ENCODE measurements at regions not wholly inside any gene's neighbourhood (a gene's known extent, or its start where the extent isn't known, plus 50 kb on each side); places are given as distances from the start of the nearest gene placed in this dataset.

DNA sequence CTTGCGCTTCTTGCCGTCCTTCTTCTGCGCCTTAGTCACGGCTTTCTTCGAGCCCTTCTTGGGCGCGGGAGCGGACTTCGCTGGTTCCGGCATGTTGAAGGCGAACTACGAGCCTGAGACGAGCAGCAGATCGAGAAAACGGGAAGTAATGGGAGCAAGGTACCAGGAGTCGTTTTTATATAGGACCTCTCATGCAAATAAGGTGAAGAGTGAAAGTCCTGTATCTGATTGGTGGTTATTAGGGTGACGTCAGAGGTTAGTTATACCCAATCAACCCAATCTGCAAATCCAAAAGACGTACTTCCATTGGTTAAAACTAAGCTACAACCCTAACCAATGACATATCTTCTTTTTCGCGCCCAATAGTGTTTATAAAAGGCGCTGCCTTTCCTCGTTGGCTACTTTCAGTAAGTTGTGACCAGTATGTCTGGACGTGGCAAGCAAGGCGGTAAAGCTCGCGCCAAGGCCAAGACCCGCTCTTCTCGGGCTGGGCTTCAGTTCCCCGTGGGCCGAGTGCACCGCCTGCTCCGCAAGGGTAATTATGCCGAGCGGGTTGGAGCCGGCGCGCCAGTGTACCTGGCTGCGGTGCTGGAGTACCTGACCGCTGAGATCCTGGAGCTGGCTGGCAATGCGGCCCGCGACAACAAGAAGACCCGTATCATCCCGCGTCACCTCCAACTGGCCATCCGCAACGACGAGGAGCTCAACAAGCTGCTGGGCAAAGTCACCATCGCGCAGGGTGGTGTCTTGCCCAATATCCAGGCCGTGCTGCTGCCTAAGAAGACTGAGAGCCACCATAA is 100.6 kb upstream of the PRSS16 start (continued):
- TF ChIP-seq RFX5 (IDR thresholded peaks at IDR 0.05; ENCODE audit: low read depth, low read length) (peak; percentile 57; the same call in 1 of the 2 replicates), ZNF205 (CRISPR knock-in tag; IDR thresholded peaks at IDR 0.05) (peak; percentile 98), ZNF407 (CRISPR knock-in tag; IDR thresholded peaks at IDR 0.05; ENCODE audit: not compliant biosample characterization) (no peak), POLR2G (IDR thresholded peaks at IDR 0.05; ENCODE audit: low read depth, low read length) (peak; percentile 91), ZBTB8A (CRISPR knock-in tag; IDR thresholded peaks at IDR 0.05; ENCODE audit: borderline replicate concordance, low read depth) (no peak), DRAP1 (CRISPR knock-in tag; IDR thresholded peaks at IDR 0.05) (no peak; the same call in 1 of the 2 replicates), MTF2 (CRISPR knock-in tag; IDR thresholded peaks at IDR 0.05; ENCODE audit: borderline replicate concordance) (no peak), ARID2 (CRISPR knock-in tag; IDR thresholded peaks at IDR 0.05; ENCODE audit: borderline replicate concordance) (no peak), ZSCAN30 (CRISPR knock-in tag; IDR thresholded peaks at IDR 0.05) (no peak), ZNF644 (CRISPR knock-in tag; IDR thresholded peaks at IDR 0.05; ENCODE audit: low read depth) (peak; percentile 72; the same call in 1 of the 2 replicates), ZFP37 (CRISPR knock-in tag; IDR thresholded peaks at IDR 0.05; ENCODE audit: borderline replicate concordance) (no peak), CCDC6 (CRISPR knock-in tag; IDR thresholded peaks at IDR 0.05) (no peak), ZNF724P (CRISPR knock-in tag; IDR thresholded peaks at IDR 0.05; ENCODE audit: borderline replicate concordance) (no peak), POLR2AphosphoS5 (IDR thresholded peaks at IDR 0.05; ENCODE audit: low read depth, low read length) (0 out of 2 replicates have a peak, but pooled peaks have one; percentile 34), TRIM22 (IDR thresholded peaks at IDR 0.05) (no peak), SIX4 (CRISPR knock-in tag; IDR thresholded peaks at IDR 0.05) (no peak), ATF6 (CRISPR knock-in tag; conservative IDR thresholded peaks at IDR 0.05) (no peak)

Data from HepG2 (cell line).